NB4 (cell line): ENCODE measurements at regions not wholly inside any gene's neighbourhood (a gene's known extent, or its start where the extent isn't known, plus 50 kb on each side); places are given as distances from the start of the nearest gene placed in this dataset.

Experiments used
- DNase-seq: peaks from one replicate; pipeline ENCODE4 v3.0.0; 2010; ENCODE audit warnings: low read depth
- H3K4me3 ChIP-seq: one replicate; pipeline ENCODE4 v1.5.1; 2011; ENCODE audit warnings: mild to moderate bottlenecking, low read depth, low read length, moderate library complexity
- CTCF ChIP-seq: IDR thresholded peaks from one replicate; pipeline ENCODE4 v1.5.1; 2012; ENCODE audit warnings: low read depth, low read length
- MAX ChIP-seq: IDR thresholded peaks from 2 replicates; pipeline ENCODE4 v1.6.1; 2011; ENCODE audit warnings: low read depth, low read length
- MYC ChIP-seq: IDR thresholded peaks from 2 replicates; pipeline ENCODE4 v1.6.1; 2011; ENCODE audit warnings: low read depth, low read length
- POLR2A ChIP-seq: IDR thresholded peaks from 2 replicates; pipeline ENCODE4 v1.6.1; 2011; ENCODE audit warnings: mild to moderate bottlenecking; ENCODE audit not compliant: insufficient read length; ENCODE audit errors: extremely low read depth

GRCh38 chr5:133799571-133800237 is 168.7 kb downstream of the C5orf15 start:
- no peak for DNase-seq
- no peak for TF ChIP-seq CTCF
- TF ChIP-seq MYC, result no peak
- TF ChIP-seq MAX, result no peak
- no peak for TF ChIP-seq POLR2A
- H3K4me3 ChIP-seq, result no peak overlapping the region

GRCh38 chr5:133797167-133797566 is 171.3 kb downstream of the C5orf15 start:
- H3K4me3 ChIP-seq, result no peak overlapping the region
- no peak for DNase-seq
- TF ChIP-seq MAX (no peak), POLR2A (no peak), MYC (no peak), CTCF (no peak)

- no peak overlapping the region for H3K4me3 ChIP-seq
- no peak for DNase-seq
- TF ChIP-seq MAX, result no peak
- no peak for TF ChIP-seq POLR2A
- no peak for TF ChIP-seq CTCF
- no peak for TF ChIP-seq MYC
Observed at GRCh38 chr5:133796186-133796585, 172.2 kb downstream of the C5orf15 start.

GRCh38 chr5:133794771-133795415 is 173.5 kb downstream of the C5orf15 start:
- TF ChIP-seq MYC (no peak), CTCF (no peak), MAX (no peak), POLR2A (no peak)
- no peak for DNase-seq
- H3K4me3 ChIP-seq, result no peak overlapping the region

- TF ChIP-seq CTCF (no peak), POLR2A (no peak), MAX (no peak), MYC (no peak)
- H3K4me3 ChIP-seq, result no peak overlapping the region
- DNase-seq, result no peak
Observed at GRCh38 chr5:133793756-133794465, 174.5 kb downstream of the C5orf15 start.
